T-helper 17 cell (primary cell): ENCODE measurements at regions not wholly inside any gene's neighbourhood (a gene's known extent, or its start where the extent isn't known, plus 50 kb on each side); places are given as distances from the start of the nearest gene placed in this dataset.
"Not testable (repeated sequence)": the region's sequence is repeated elsewhere in the genome, so short reads cannot be mapped to it uniquely, and the experiment has no call there.

ENCODE experiments used
- ATAC-seq: fragments of 150-1000 bp; cut with Tn5 transposase; 2 replicates; pipeline ENCODE4 v1.10.0; 2021; ENCODE audit warnings: mild to moderate bottlenecking, moderate library complexity
- DNase-seq, 3 donors: peaks; one replicate each; pipeline versions ENCODE4 v3.0.0 to v3.0.0-alpha.2; 2020 to 2021
- H3K9me3 ChIP-seq: one replicate; pipeline ENCODE4 v1.7.0; 2013; ENCODE audit warnings: low read length, mild to moderate bottlenecking; ENCODE audit not compliant: control insufficient read depth, poor library complexity, severe bottlenecking
- H3K27ac Mint-ChIP-seq: one replicate; pipeline ENCODE4 v1.8.0; 2022; ENCODE audit warnings: mild to moderate bottlenecking, moderate library complexity, mixed read lengths
- H3K27me3 Mint-ChIP-seq: one replicate; pipeline ENCODE4 v1.8.0; 2022; ENCODE audit warnings: mixed read lengths
- H3K36me3 Mint-ChIP-seq: one replicate; pipeline ENCODE4 v1.8.0; 2022; ENCODE audit warnings: low read depth, mixed read lengths
- H3K4me1 Mint-ChIP-seq: one replicate; pipeline ENCODE4 v1.8.0; 2022; ENCODE audit warnings: mild to moderate bottlenecking, mixed read lengths
- H3K4me3 Mint-ChIP-seq: one replicate; pipeline ENCODE4 v1.8.0; 2022; ENCODE audit warnings: mild to moderate bottlenecking, moderate library complexity, mixed read lengths

GRCh38 chr2:7356909-7357584 lies 439.8 kb downstream of the RNF144A start:
- Mint-ChIP-seq H3K27ac (no peak overlapping the region), H3K27me3 (peaks cover 19% of the 10 kb centered on the region), H3K4me3 (no peak overlapping the region), H3K4me1 (no peaks in the 10 kb centered on the region), H3K36me3 (no peaks in the 10 kb centered on the region)
- no peak for DNase-seq
- ATAC-seq, result no peak
- H3K9me3 ChIP-seq, result no peaks in the 10 kb centered on the region

DNA sequence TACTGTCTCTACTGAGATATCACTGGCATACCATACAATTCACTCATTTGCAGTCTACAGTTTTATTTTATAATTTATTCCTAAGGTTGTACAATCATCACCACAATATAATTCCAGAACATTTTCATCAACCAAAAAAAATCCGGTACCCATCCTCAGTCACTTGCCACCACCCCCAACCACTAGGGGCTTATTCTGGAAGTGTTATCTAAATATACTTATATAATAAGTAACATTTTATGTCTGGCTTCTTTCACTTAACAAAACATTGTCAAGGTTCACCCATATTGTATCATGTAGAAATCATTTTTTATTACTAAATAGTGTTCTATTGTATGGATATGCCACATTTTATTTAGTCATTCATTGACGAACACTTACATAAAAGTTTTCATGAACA lies 440.8 kb downstream of the RNF144A start:
- H3K27ac Mint-ChIP-seq, result no peak overlapping the region
- no peaks in the 10 kb centered on the region for H3K9me3 ChIP-seq
- H3K4me1 Mint-ChIP-seq, result no peaks in the 10 kb centered on the region
- DNase-seq, result no peak
- peaks cover 21% of the 10 kb centered on the region for H3K27me3 Mint-ChIP-seq
- no peaks in the 10 kb centered on the region for H3K36me3 Mint-ChIP-seq
- H3K4me3 Mint-ChIP-seq, result no peak overlapping the region
- ATAC-seq, result no peak

- Mint-ChIP-seq H3K4me1 (no peaks in the 10 kb centered on the region), H3K27ac (no peak overlapping the region), H3K4me3 (no peak overlapping the region), H3K27me3 (peaks cover 29% of the 10 kb centered on the region), H3K36me3 (no peaks in the 10 kb centered on the region)
- H3K9me3 ChIP-seq, result no peaks in the 10 kb centered on the region
- ATAC-seq (no peak), DNase-seq (no peak)
Observed at GRCh38 chr2:7358865-7359447, 441.7 kb downstream of the RNF144A start.

GRCh38 chr2:7363906-7364305 lies 446.7 kb downstream of the RNF144A start:
- Mint-ChIP-seq H3K27ac (no peak overlapping the region), H3K4me3 (no peak overlapping the region), H3K27me3 (peaks cover 30% of the 10 kb centered on the region), H3K4me1 (no peaks in the 10 kb centered on the region), H3K36me3 (peaks cover 2% of the 10 kb centered on the region)
- H3K9me3 ChIP-seq, result no peaks in the 10 kb centered on the region
- DNase-seq (no peak), ATAC-seq (no peak)

DNA sequence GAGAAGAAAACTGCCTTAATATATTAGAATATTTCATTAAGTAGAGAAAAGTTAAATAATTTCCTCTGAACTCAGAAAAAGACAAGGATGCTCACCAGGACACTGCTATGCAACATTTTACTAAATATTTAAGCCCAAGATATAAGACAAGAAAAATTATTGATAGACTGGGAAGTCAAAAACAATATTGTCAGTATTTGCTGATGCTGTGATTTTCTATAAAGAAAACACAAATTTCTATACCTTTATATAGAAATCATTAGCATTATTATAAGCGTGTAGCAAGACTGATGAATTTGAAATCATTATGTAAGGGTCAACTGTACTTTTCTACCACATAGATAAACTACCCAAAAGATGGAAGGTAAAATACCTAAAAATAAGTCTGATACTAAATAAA lies 451.0 kb downstream of the RNF144A start:
- DNase-seq (no peak), ATAC-seq (no peak)
- Mint-ChIP-seq H3K36me3 (peaks cover 4% of the 10 kb centered on the region), H3K4me1 (no peaks in the 10 kb centered on the region), H3K27me3 (peaks cover 30% of the 10 kb centered on the region), H3K4me3 (no peak overlapping the region), H3K27ac (no peak overlapping the region)
- H3K9me3 ChIP-seq, result no peaks in the 10 kb centered on the region

DNA sequence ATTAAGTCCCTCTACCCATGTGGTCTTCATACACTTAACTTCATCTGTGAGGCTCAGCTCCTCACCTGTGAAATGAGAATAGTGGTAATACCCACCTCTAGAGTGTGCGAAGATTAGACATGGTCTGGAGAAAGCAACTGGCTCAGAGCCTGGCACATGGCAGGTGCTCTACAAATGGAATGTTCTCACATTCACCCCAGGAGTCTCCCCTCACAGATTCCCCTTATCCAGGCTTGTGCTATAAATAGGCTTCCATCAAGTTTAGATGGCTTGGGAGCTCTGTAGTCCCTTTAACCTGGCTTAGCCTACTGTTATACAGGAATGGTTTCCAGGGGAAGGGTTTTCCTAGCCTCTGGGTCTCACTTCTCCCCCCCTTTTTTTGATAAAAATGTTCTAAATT lies 455.9 kb downstream of the RNF144A start:
- DNase-seq (no peak), ATAC-seq (no peak)
- H3K9me3 ChIP-seq, result no peaks in the 10 kb centered on the region
- Mint-ChIP-seq H3K4me3 (no peak overlapping the region), H3K36me3 (peaks cover 3% of the 10 kb centered on the region), H3K27me3 (peaks cover 34% of the 10 kb centered on the region), H3K27ac (no peak overlapping the region), H3K4me1 (no peaks in the 10 kb centered on the region)

GRCh38 chr2:7375901-7376300 lies 458.7 kb downstream of the RNF144A start:
- ATAC-seq (no peak), DNase-seq (no peak)
- H3K4me1 Mint-ChIP-seq, result no peaks in the 10 kb centered on the region
- H3K36me3 Mint-ChIP-seq, result peaks cover 6% of the 10 kb centered on the region
- no peaks in the 10 kb centered on the region for H3K9me3 ChIP-seq
- H3K4me3 Mint-ChIP-seq, result no peak overlapping the region
- peaks cover 39% of the 10 kb centered on the region for H3K27me3 Mint-ChIP-seq
- no peak overlapping the region for H3K27ac Mint-ChIP-seq

DNA sequence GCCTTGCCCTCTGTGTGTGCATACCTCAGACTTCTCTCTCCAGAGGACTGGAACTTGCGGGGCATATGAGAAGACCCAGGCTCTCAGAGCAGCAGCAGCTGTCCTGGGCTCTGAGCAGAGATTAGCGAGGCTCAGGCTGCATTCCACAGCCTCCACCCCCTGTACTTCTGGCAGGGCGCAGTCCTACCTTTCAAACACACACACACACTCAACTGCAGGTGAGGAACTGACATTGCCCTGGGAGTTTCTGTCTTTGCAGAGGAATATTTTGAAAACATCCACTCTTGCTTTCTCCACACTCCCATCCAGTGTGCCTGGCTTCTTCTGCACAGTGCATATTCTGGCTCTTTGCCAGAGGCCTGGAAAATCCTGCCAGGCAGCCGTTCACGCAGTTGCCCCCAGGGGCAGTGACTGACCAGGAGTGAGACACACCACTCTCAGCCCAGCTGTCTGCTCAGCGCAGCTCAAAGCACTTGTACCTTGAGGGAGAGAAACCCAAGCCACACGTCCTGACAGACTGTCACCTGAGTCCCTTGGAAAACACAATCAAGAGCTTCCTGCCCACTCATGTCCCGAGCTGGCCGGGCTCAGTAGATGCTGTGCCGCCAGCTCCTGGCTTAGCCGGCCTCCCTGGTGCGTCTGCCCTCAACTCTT lies 460.8 kb downstream of the RNF144A start:
- Mint-ChIP-seq H3K27ac (no peak overlapping the region), H3K4me1 (no peaks in the 10 kb centered on the region), H3K36me3 (peaks cover 5% of the 10 kb centered on the region), H3K4me3 (no peak overlapping the region), H3K27me3 (peaks cover 50% of the 10 kb centered on the region)
- ATAC-seq (no peak), DNase-seq (no peak)
- no peaks in the 10 kb centered on the region for H3K9me3 ChIP-seq

DNA sequence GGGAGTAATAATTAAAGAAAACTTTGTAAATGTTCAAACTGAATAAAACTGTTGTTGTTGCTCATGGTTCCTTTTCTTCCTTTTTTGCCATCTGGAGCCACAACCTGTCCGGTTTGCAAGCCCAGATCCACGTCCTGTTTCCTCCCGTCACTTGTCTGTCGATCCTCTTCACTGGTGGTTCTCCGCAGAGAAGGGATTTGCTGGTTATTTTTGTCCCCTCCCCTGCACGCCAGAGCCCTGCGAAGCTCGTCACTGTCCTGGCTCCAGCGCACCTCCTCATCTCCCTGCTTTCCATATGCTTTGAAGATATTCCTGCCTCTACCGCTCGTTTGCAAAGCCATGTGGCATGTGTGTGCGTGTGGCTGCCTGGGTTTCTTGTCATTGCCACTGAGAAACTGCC lies 461.4 kb downstream of the RNF144A start:
- H3K27me3 Mint-ChIP-seq, result peaks cover 55% of the 10 kb centered on the region
- H3K9me3 ChIP-seq, result no peaks in the 10 kb centered on the region
- peaks cover 5% of the 10 kb centered on the region for H3K36me3 Mint-ChIP-seq
- no peak for ATAC-seq
- no peak overlapping the region for H3K4me3 Mint-ChIP-seq
- H3K4me1 Mint-ChIP-seq, result no peaks in the 10 kb centered on the region
- H3K27ac Mint-ChIP-seq, result no peak overlapping the region
- DNase-seq, result no peak

GRCh38 chr2:7379799-7380198 lies 462.6 kb downstream of the RNF144A start:
- DNase-seq, result no peak
- peaks cover 5% of the 10 kb centered on the region for H3K36me3 Mint-ChIP-seq
- H3K27ac Mint-ChIP-seq, result no peak overlapping the region
- H3K4me3 Mint-ChIP-seq, result no peak overlapping the region
- H3K9me3 ChIP-seq, result no peaks in the 10 kb centered on the region
- peaks cover 58% of the 10 kb centered on the region for H3K27me3 Mint-ChIP-seq
- ATAC-seq, result no peak
- H3K4me1 Mint-ChIP-seq, result no peaks in the 10 kb centered on the region

- Mint-ChIP-seq H3K4me1 (peaks cover 4% of the 10 kb centered on the region), H3K36me3 (peaks cover 2% of the 10 kb centered on the region), H3K4me3 (no peak overlapping the region), H3K27ac (no peak overlapping the region), H3K27me3 (peaks cover 37% of the 10 kb centered on the region)
- ATAC-seq (no peak), DNase-seq (no peak)
- no peaks in the 10 kb centered on the region for H3K9me3 ChIP-seq
Observed at GRCh38 chr2:7384773-7385349, 467.6 kb downstream of the RNF144A start.

DNA sequence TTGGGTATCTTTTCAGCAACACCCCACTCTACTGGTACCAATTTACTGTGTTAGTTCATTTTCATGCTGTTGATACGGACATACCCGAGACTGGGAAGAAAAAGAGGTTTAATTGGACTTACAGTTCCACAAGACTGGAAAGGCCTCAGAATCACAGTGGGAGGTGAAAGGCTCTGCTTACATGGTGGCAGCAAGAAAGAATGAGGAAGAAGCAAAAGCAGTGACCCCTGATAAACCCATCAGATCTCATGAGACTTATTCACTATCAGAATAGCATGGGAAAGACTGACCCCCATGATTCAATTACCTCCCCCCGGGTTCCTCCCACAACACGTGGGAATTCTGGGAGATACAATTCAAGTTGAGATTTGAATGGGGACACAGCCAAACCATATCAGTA lies 473.1 kb downstream of the RNF144A start:
- H3K4me1 Mint-ChIP-seq, H3K4me3 Mint-ChIP-seq, H3K27ac Mint-ChIP-seq, H3K9me3 ChIP-seq, H3K36me3 Mint-ChIP-seq, DNase-seq, ATAC-seq: not testable (repeated sequence)
- peaks cover 27% of the 10 kb centered on the region for H3K27me3 Mint-ChIP-seq

GRCh38 chr2:7392076-7392787 lies 475.0 kb downstream of the RNF144A start:
- H3K27me3 Mint-ChIP-seq, result peaks cover 39% of the 10 kb centered on the region
- ATAC-seq (no peak), DNase-seq (no peak)
- no peak overlapping the region for H3K27ac Mint-ChIP-seq
- no peaks in the 10 kb centered on the region for H3K9me3 ChIP-seq
- no peaks in the 10 kb centered on the region for H3K4me1 Mint-ChIP-seq
- H3K4me3 Mint-ChIP-seq, result no peak overlapping the region
- H3K36me3 Mint-ChIP-seq, result no peaks in the 10 kb centered on the region
